Peyer's patch (tissue), 4 donors: ENCODE measurements at regions not wholly inside any gene's neighbourhood (a gene's known extent, or its start where the extent isn't known, plus 50 kb on each side); places are given as distances from the start of the nearest gene placed in this dataset.

Source experiments
- POLR2A ChIP-seq, 2 donors: fragments of 450-650 bp; IDR thresholded peaks; one replicate each; pipeline ENCODE4 v1.5.1; 2017; ENCODE audit warnings: antibody characterized with exemption in 2 of 2, mild to moderate bottlenecking in 2 of 2, moderate library complexity in 2 of 2
- TF ChIP-seq, protein P1 (sequence below), 6 experiments: fragments of 450-650 bp in 4 of 6; fragments of 200-600 bp in 2 of 6; sonication (generic) in 1 of 6; IDR thresholded peaks; one replicate each; pipeline ENCODE4 v1.5.1; 2017 to 2019; ENCODE audit warnings: antibody characterized with exemption in 6 of 6, mild to moderate bottlenecking in 3 of 6, moderate library complexity in 1 of 6

DNA sequence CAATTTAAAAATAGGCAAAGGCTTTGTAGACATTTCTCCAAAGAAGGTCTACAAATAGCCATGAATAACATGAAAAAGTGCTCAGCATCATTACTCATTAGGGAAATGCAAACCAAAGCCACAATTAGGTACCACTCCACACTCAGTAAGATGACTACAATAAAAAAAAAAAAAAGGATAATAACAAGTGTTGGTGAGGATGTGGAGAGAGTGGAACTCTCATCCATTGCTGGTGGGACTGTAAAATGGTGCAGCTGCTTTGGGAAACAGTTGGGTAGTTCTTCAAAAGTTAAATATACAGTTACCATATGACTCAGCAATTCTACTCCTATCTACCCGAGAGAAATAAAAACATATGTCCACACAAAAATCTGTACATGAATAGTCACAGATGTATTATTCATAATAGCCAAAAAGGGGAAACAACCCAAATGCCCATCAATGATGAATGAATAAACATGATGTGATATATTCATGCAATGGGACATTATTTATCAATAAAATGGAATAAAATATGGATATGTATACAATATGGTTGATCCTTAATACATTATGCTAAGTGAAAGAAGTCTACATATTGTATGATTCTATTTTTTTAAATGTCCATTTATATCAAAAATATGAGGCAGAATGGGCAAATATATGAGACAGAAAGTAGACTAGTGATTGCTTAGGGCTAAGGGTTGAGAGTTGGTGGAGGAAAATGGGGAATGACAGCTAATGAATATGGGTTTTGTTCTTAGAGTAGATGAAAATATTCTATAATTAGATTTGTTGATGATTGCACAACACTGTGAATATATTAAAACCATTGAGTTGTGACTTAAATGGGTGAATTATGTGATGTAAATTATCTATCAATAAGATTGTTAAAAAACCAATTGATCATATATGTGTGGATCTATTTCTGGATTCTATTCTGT is 66.1 kb upstream of the SMAD3 start:
- TF ChIP-seq, protein P1, sequence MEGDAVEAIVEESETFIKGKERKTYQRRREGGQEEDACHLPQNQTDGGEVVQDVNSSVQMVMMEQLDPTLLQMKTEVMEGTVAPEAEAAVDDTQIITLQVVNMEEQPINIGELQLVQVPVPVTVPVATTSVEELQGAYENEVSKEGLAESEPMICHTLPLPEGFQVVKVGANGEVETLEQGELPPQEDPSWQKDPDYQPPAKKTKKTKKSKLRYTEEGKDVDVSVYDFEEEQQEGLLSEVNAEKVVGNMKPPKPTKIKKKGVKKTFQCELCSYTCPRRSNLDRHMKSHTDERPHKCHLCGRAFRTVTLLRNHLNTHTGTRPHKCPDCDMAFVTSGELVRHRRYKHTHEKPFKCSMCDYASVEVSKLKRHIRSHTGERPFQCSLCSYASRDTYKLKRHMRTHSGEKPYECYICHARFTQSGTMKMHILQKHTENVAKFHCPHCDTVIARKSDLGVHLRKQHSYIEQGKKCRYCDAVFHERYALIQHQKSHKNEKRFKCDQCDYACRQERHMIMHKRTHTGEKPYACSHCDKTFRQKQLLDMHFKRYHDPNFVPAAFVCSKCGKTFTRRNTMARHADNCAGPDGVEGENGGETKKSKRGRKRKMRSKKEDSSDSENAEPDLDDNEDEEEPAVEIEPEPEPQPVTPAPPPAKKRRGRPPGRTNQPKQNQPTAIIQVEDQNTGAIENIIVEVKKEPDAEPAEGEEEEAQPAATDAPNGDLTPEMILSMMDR (IDR thresholded peaks at IDR 0.05), result no peak
- no peak for TF ChIP-seq POLR2A (IDR thresholded peaks at IDR 0.05)
